Epithelial cell of prostate (primary cell): ENCODE measurements at regions not wholly inside any gene's neighbourhood (a gene's known extent, or its start where the extent isn't known, plus 50 kb on each side); places are given as distances from the start of the nearest gene placed in this dataset.

Source experiments
- DNase-seq: peaks from one replicate; pipeline ENCODE4 v3.0.0-alpha.2; 2011; ENCODE audit warnings: low read depth, low spot score
- H3K27ac ChIP-seq: fragments of 450-650 bp; 2 replicates; pipeline ENCODE4 v1.5.1; 2017; ENCODE audit warnings: mild to moderate bottlenecking

DNA sequence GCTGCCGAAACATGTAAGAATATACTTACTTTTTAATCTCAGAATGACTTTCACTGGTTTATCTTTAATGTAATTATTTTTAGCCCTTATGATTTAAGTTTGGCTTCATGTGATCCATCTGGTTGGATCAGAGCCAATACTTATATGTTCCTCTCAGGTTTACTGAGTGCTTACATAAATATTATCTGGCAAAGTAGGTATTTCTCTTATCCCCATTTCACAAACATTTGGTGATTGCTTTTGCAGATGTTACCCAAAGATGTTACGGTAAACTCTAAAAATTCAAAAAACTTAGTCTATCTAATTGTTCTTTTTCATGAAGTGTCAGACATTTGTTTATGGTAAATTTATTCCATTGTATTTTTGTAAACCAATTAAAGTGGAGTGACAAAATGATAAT is 115.0 kb upstream of the TLL1 start:
- no peak overlapping the region for H3K27ac ChIP-seq
- no peak for DNase-seq

DNA sequence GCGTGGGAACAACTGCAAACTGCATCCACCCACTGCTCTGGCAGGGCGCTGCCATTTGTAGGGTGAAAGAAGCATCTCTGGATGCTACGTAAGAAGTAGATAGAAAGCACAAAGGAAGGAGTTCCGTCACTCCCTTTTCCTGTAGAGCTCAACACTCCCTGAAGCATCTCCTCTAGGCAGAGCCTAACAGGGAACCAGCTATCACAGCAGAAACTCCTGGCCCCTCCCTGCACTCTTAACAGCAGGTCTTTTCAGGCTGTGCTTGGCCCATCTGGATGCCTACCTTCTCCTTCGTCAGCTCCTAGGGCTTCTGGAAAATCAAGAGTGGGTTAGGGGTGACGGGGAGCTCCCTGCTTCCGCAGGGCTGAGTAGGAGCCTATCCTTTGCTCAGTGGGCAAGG is 112.9 kb upstream of the TLL1 start:
- no peak for DNase-seq
- no peak overlapping the region for H3K27ac ChIP-seq

DNA sequence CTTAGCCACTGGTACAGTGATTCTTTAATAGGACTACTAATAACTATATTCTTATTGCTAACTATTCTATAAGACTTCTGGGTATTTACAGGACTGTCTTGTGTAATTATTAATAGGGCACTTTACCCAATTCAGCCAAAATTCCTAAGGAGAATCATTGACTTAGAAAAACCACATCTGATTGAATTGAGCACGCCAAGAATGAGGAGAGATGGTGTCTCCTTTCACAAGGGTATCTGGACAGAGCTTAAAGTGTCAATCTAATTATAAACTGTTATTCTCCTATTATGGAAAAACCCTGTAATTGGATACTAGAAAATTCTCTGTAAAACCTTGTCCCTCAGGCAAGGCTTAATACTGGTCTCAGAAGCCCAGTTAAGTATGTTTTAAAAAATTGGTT is 111.1 kb upstream of the TLL1 start:
- DNase-seq: no peak
- no peak overlapping the region for H3K27ac ChIP-seq

DNA sequence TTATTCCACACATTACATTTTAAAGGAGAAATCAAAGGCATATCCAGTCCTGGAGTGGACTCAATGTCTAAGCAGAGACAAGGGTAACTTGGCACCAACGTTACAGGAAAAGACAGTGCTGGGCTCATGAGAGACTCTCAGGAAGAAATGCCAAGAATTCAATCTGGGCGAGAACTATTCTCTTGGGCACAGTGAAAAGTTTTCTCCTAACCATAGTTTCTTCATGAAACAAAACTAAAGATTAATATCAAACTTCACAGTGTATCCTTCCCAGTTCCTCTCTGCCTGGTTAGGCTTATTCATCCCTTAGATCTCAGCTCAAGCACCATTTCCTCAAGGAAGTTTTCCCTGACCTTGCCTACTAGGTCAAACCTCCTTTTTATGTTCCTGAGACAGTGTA is 109.4 kb upstream of the TLL1 start:
- no peak overlapping the region for H3K27ac ChIP-seq
- no peak for DNase-seq

DNA sequence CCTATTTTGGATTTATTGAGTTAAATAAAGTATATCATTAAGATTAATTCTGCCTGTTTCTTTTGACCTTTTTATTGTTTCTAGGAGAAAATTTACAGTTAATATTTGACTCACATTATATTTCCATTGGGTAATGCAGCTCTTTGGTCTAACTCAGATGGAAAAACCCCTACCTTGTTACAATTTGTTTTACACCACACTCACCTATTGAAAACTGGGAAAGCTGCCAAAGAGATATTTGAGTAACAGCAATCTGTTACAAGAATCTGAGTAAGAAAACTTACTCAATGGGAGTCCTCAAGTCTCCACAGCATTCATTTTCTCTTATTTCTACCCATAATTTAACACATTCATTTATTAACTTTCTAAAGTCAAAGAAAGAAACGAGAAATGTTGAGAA is 108.0 kb upstream of the TLL1 start:
- H3K27ac ChIP-seq: no peak overlapping the region
- DNase-seq: peak; percentile 48

DNA sequence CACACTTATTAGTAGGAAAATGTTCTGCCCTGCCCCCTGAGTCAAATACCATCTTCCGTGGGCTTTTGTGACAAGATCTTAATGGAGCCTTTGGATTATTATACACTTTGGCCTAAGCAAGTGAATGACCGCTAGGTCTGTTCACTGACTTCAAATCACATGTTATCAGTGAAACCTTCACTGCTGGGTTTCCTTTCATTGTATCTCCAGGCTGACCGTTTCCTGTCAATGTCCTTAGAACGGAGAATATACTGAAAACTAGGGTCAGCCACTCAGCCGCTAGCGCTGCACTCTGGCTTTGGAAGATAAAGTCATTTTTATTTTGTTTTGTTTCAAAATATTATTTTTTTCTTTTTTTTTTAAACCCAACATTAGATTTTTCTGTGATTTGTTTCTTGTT is 107.0 kb upstream of the TLL1 start:
- no peak for DNase-seq
- no peak overlapping the region for H3K27ac ChIP-seq

DNA sequence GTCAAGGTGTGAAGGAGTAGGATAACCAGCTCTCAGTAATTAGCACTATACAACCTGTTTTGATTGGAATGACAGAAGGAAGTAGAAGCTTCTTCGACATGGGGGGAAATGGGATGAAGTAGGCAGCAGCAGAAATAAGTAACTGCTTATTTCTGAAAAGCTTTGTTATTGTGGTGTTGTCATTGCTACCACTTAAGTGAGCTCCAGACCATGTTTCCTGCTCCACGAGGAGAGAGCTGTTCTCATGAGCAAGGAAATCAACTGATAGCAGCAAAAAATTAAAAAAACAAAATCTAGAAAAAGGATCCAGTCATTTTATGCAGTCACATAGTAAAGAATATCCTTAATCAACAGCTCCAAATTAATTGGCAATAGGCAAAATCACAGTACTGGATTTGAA is 106.1 kb upstream of the TLL1 start:
- H3K27ac ChIP-seq: no peak overlapping the region
- no peak for DNase-seq

DNA sequence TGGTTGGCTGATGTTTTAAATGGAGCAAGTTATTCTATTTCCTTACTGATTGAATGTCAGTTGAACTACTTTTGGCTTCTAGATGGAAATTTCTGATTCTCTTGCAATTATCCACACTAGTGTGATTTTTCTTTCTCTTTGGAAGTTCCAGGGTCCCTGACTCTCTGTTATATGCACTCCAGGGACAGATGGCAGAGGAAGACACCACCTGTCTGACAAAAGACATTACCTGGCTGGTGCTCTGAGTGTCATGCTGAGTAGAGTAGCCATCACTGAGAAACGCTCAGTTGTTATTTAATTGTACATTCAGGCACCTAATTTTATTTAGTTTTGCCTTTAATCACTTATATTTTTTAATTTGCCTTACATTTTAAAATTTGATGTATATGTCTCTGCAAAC is 105.4 kb upstream of the TLL1 start:
- DNase-seq: no peak
- H3K27ac ChIP-seq: no peak overlapping the region

DNA sequence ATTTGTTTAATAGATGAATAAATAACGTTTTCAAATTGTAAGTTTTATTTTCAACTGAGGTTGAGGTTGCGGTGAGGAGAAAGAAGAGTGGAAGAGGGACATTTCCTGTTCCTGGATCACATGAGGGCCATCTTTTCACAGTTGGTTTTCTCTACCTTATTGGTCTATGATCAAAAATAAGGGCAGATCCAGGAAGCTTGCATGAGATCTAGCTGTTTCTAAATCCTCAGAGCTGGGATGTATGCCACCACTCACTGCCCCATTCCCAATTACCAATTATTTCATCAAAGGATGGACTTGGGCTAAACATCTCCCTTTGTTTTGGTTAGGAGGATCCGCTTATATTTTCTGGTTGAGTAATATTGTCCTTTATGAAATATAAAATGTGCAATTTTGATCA is 104.8 kb upstream of the TLL1 start:
- H3K27ac ChIP-seq: no peak overlapping the region
- no peak for DNase-seq

DNA sequence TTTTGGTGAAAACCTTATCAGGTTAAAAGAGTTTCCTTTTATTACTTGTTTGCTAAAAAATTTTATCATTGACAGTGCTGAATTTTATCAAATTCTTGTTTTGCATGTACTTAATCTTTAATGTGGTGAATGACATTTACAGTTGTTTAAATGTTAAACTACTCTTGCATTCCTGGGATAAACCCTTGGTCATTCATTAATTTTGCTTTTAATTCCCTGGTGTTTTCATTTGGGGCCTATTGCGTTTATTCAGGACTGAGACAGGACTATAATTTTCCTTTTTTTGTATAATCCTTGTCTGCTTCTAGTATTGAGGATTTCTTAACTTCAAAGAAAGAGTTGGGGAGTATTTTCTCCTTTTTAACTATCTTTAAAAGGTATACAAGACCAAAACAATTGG is 98.7 kb upstream of the TLL1 start:
- H3K27ac ChIP-seq: no peak overlapping the region
- DNase-seq: no peak

DNA sequence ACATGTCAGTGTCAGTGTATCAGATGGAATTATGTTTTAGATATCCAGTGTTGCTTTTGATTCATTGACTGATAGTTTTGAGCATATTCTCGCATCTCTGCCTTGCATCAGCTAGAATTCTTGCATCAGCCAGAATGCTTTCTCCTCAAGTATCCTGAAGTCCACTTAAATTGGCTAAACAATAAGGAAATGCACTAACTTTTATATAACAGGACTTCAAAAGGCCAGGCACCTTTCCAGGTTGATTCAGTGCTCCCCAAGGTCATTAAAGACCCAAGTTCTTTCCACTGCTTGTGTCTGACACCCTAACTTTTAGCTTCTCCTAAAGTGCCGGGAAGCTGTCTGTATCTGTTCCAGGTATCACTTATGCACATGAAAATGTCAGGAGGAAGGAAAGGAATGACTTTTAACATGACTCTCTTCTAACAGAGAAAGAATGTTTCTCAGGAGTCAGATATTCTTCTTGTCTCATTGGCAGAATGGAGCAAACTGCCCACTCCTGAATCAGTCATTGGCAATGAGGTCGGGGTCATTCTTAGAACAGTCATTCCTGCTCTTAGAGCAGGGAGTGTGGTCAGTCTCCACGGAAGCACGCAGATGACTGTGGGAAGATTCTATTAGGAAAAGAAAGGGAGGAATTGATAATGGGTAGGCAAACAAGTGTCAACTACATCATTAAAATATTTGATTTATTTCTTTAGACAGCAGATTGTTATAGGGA is 92.9 kb upstream of the TLL1 start:
- no peak overlapping the region for H3K27ac ChIP-seq
- DNase-seq: no peak

DNA sequence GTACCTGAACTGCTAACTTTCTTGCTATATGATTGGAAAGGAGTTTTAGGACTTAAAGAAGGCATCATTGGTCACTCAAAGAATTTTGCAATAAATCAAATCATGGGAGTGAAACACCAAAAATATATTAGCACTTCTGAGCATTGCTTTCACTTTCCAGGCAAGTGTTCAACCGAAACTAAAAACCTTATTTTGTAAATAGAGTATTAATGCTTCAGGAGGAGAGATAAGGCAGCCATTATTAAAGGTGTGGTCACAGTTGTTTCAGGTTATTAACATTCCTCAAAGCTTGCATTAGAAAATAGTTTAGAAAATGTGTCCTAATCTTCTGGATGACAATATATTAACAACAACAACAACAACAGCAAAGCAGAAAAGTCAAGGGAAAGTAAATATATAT is 92.3 kb upstream of the TLL1 start:
- H3K27ac ChIP-seq: no peak overlapping the region
- no peak for DNase-seq

DNA sequence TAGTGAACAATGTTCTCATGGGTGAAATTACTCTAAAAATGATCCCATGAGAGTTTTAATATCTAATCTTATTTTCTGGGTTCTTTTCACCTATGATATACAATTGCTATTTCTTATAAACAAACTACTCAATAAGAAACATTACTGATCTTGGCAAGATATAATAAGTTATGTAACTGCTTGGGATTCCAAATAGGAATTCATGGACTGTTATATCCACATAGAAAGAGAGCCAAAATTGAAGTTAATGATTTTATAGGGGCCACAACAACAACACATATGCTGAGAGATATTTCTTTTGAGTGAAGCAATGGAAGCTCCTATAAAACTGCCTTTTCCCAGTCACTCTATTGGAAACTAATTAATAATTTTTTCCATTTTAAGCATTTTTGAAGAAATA is 90.4 kb upstream of the TLL1 start:
- no peak for DNase-seq
- H3K27ac ChIP-seq: no peak overlapping the region

DNA sequence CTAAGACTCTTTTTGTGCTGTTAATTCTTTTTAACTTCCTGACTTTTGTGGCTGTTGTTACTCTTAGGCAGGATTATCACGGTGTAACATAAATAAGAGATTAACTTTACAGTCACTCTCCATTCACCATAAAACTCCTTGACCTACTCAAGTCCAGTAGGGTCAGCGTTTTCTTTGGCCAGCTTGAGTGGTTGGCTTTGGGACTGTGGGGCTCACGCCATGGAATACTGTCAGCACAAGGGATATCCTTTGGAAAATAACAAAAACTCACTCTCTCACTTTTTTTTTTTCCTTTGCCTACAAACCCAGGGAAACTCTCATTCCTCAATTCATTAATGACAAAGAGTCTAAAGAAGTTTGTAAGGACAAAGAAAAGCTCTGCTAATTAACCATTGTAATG is 89.4 kb upstream of the TLL1 start:
- no peak overlapping the region for H3K27ac ChIP-seq
- no peak for DNase-seq

DNA sequence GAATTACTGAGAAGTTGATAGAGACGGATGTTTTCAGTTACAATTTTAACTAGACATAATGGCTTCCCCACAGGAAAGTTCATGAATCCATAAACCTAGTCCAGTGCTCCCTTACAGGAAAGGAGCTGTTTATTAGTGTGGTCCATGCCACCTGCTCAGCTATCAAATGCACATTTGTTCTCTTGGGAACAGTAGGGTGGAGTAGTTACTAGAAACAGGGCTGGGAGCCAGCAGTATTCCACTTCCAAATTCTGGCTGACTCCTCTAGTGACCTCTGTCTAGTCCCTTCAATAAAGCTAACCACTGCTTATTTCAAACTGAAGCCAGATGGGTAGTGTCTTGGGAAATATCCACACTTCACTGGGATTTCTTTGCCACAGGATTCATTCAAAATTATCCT is 88.4 kb upstream of the TLL1 start:
- DNase-seq: no peak
- H3K27ac ChIP-seq: no peak overlapping the region

DNA sequence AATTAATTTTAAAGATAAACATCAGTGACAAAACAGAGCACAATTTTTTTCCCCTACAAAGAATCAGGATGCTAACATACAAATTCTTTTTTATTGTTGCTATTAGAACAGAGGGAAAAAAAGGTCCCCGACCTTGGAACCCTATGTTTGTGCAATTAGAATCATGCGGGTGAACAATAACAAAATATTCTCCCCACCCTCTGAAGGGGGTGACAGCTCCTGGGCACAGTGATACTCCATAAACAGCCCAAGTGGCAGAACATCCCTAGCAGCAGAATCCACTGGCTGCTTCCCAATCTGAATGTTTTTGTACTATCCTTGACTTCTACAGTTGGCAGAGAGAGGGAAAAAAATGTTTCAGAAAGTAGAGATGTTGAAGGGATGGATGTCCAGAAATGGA is 87.7 kb upstream of the TLL1 start:
- no peak for DNase-seq
- no peak overlapping the region for H3K27ac ChIP-seq

DNA sequence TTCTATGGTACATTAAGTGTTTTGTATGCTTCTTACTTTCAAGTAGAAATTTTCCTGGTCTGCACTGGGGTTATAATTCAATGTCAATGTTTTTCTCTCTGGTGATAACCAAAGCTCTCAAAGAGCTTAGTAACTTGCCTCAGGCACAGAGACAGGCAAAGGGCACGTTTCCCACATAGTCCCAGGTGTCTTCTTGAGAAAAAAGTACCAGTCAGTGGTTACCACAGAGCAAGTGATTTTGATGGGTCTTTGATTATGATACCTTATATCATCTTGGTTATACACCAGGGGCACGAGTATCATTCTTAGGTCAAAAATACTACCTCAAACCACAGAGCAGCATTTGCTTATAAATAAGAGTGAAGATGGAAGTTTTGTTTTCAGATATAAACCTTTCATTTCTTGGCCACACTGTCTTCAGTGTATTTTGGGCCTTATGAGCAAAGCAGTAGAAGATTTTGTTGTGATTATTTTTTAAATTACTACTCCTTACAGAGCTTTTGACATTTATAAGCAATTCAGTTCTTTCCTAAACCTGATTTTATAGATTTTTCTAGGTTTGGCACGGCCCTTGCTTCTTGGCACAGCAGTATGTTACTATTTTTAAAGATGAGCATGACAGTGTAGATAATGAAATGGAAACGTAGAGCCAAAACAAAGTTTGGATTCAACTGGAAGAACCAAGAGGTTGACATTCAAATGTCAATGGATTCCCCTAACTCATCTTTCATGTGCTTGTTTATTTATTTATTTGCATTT is 85.3 kb upstream of the TLL1 start:
- no peak overlapping the region for H3K27ac ChIP-seq
- DNase-seq: no peak

DNA sequence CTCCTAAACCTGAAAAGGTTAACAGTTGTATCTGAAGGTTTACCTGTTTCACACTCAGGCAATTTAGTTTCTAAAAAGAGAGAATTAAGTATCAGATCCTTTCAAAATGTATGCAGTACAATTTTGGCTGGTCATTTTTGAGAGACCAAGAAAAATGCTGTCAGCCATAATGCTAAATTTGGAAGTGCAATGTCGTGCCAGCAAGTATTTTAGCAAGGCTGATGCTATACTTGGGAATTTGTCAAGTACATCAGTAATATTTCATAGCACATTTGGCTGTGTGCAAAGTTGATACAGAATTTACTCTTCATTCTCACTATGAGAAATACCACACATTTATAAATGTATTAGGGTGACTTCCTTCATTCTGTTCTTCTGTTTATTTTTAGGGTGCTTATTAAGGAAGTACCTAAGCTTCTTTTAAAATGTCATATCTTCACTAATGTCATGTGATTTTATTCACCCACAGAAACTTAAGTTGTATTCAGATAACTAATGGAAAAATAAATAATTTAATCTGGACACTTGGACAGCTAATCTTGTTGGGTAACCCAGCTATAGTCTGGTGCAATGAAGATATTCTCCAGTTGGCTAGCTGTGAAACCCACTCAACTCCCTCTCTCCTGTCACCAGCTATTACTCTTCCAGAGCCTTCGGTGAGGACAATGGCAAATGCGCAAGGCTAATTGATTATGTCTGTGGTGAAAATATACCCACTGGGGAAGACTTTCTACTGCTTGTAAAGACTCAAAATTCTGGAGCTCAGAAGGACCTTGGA is 84.2 kb upstream of the TLL1 start:
- DNase-seq: no peak
- H3K27ac ChIP-seq: no peak overlapping the region

DNA sequence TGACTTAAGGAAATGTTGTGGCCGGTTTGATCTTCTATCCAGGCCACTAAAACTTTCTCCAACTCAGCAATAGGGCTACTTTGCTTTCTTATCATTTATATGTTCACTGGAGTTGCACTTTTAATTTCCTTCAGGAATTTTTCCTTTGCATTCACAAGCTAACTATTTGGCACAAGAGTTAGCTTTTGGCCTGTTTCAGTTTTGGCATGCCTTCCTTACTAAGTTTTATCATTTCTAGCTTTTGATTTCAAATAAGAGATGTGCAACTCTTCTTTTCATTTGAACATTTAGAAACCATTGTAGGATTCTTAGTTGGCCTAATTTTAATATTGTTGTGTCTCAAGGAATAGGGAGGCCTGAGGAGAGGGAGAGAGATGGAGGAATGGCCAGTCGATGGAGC is 79.8 kb upstream of the TLL1 start:
- H3K27ac ChIP-seq: no peak overlapping the region
- no peak for DNase-seq

DNA sequence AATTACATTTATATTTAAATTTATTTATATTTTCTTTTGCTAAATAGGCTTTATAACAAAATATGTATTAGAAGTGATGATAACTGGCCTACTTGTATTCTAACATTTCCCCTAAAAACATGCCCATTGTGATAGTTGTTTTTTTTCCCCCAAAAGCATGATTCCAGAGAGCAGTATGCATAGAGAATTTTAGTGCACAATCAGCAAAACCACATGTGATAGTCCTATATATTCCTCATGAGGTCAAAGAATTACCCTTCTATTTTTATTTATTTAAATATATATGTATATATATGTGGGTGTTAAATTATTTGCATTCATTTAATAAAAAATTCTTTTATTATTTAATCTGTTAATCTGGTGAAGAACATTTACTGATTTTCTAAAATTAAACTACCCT is 78.2 kb upstream of the TLL1 start:
- no peak for DNase-seq
- no peak overlapping the region for H3K27ac ChIP-seq

DNA sequence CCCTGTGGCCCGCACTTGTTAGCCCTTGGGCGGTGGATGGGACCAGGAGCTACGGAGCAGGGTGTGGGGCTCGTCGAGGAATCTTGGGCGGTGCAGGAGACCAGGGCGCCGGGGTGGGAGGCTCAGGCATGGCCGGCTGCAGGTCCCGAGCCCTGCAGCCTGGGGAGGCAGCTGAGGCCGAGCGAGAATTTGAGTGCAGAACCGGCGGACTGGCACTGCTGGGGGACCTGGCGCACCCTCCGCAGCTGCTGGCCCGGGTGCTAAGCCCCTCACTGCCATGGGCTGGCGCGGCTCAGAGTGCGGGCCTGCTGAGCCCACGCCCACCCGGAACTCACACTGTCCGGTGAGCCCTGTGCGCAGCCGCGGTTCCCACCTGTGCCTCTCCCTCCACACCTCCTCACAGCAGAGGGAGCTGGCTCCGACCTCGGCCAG is 73.6 kb upstream of the TLL1 start:
- DNase-seq: no peak
- H3K27ac ChIP-seq: no peak overlapping the region
